Gastroesophageal sphincter (tissue), 3 donors: ENCODE measurements at regions not wholly inside any gene's neighbourhood (a gene's known extent, or its start where the extent isn't known, plus 50 kb on each side); places are given as distances from the start of the nearest gene placed in this dataset.

ENCODE experiments used
- POLR2A ChIP-seq, 2 donors: fragments of 450-650 bp; IDR thresholded peaks; one replicate each; pipeline ENCODE4 v1.6.1; 2017; ENCODE audit warnings: antibody characterized with exemption in 2 of 2, mild to moderate bottlenecking in 2 of 2, moderate library complexity in 1 of 2
- POLR2AphosphoS5 ChIP-seq: sonication (generic); formaldehyde crosslinking; IDR thresholded peaks from one replicate; pipeline ENCODE4 v1.6.1; 2017; ENCODE audit warnings: antibody characterized with exemption
- TF ChIP-seq, protein P1 (sequence below), 4 experiments: fragments of 200-600 bp in 2 of 4; fragments of 450-650 bp in 2 of 4; sonication (generic) in 1 of 4; IDR thresholded peaks; one replicate each; pipeline ENCODE4 v1.5.1; 2017 to 2019; ENCODE audit warnings: antibody characterized with exemption in 4 of 4, mild to moderate bottlenecking in 2 of 4, moderate library complexity in 2 of 4

DNA sequence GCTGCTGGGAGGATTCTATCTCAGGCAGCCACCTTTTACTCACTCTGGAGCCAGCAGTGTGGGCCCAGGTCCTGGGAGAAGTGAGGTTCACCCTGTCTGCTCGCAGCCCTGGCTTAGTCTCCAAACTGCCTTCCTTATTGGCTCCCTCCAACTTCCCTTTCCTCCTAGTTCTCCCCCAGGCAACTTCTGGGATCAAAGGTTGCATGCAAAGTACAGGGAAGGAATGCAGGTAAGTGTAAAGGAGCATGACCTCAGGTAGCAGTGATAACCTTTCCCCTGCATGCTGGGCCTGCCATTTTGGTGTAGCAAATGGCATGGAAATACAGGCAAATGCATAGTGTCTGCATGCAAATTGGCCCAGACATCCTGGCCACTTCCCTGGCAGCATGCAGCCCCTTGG is 53.8 kb upstream of the ARAP3 start:
- TF ChIP-seq, protein P1, sequence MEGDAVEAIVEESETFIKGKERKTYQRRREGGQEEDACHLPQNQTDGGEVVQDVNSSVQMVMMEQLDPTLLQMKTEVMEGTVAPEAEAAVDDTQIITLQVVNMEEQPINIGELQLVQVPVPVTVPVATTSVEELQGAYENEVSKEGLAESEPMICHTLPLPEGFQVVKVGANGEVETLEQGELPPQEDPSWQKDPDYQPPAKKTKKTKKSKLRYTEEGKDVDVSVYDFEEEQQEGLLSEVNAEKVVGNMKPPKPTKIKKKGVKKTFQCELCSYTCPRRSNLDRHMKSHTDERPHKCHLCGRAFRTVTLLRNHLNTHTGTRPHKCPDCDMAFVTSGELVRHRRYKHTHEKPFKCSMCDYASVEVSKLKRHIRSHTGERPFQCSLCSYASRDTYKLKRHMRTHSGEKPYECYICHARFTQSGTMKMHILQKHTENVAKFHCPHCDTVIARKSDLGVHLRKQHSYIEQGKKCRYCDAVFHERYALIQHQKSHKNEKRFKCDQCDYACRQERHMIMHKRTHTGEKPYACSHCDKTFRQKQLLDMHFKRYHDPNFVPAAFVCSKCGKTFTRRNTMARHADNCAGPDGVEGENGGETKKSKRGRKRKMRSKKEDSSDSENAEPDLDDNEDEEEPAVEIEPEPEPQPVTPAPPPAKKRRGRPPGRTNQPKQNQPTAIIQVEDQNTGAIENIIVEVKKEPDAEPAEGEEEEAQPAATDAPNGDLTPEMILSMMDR (IDR thresholded peaks at IDR 0.05): no peak
- no peak for TF ChIP-seq POLR2A (IDR thresholded peaks at IDR 0.05)
- no peak for TF ChIP-seq POLR2AphosphoS5
